22Rv1 (cell line): ENCODE measurements at regions not wholly inside any gene's neighbourhood (a gene's known extent, or its start where the extent isn't known, plus 50 kb on each side); places are given as distances from the start of the nearest gene placed in this dataset.

Experiments
- ZFX ChIP-seq: fragments of 450-650 bp; IDR thresholded peaks from 2 replicates; pipeline ENCODE4 v1.6.1; 2017; ENCODE audit warnings: antibody characterized with exemption, borderline replicate concordance
- TF ChIP-seq, protein P1 (sequence below): fragments of 450-650 bp; IDR thresholded peaks from 2 replicates; pipeline ENCODE4 v1.5.1; 2017; ENCODE audit warnings: mild to moderate bottlenecking

DNA sequence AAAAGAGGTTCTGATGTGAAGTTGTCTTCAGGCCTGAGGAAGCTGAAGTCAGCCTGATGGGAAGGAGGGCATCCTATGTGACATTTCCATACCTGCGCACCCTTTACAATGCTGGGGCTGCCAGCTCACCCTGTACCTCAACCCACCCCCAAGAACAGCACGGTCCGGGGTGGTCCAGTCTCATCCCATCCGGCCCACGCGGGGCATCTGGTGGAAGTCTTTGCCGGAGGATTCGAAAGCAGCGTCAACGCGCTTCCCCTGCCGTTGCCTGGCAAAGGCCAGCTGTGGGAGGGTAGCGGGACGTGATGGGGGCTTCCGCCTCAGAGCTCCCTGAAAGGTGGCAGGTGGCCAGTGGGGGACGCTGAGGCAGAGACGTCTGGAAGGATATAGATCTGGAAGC is 113.6 kb upstream of the ANKRD30BL start:
- TF ChIP-seq, protein P1, sequence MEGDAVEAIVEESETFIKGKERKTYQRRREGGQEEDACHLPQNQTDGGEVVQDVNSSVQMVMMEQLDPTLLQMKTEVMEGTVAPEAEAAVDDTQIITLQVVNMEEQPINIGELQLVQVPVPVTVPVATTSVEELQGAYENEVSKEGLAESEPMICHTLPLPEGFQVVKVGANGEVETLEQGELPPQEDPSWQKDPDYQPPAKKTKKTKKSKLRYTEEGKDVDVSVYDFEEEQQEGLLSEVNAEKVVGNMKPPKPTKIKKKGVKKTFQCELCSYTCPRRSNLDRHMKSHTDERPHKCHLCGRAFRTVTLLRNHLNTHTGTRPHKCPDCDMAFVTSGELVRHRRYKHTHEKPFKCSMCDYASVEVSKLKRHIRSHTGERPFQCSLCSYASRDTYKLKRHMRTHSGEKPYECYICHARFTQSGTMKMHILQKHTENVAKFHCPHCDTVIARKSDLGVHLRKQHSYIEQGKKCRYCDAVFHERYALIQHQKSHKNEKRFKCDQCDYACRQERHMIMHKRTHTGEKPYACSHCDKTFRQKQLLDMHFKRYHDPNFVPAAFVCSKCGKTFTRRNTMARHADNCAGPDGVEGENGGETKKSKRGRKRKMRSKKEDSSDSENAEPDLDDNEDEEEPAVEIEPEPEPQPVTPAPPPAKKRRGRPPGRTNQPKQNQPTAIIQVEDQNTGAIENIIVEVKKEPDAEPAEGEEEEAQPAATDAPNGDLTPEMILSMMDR: no peak
- no peak for TF ChIP-seq ZFX
